SK-N-SH (cell line): ENCODE measurements at regions not wholly inside any gene's neighbourhood (a gene's known extent, or its start where the extent isn't known, plus 50 kb on each side); places are given as distances from the start of the nearest gene placed in this dataset.

ENCODE experiments used
- CHD2 ChIP-seq: fragments of 150-350 bp; IDR thresholded peaks from 2 replicates; pipeline ENCODE4 v1.6.1; 2018; ENCODE audit warnings: low read length; ENCODE audit not compliant: partially characterized antibody
- CTCF ChIP-seq: fragments of 200-600 bp; sonication (generic); IDR thresholded peaks from 2 replicates; pipeline ENCODE4 v1.6.1; 2017; ENCODE audit warnings: antibody characterized with exemption, mild to moderate bottlenecking, moderate library complexity
- EP300 ChIP-seq, 2 experiments: IDR thresholded peaks; 2 replicates each; pipeline versions ENCODE4 v1.4.0 to v1.6.1; 2012; ENCODE audit warnings: borderline replicate concordance in 1 of 2, low read depth in 1 of 2, low read length in 1 of 2
- ZBTB33 ChIP-seq: IDR thresholded peaks from 2 replicates; pipeline ENCODE4 v1.4.0; 2012; ENCODE audit warnings: low read depth, borderline replicate concordance

- TF ChIP-seq CTCF (no peak), CHD2 (no peak), ZBTB33 (no peak), EP300 (IDR thresholded peaks at IDR 0.05; ENCODE audit: borderline replicate concordance in 1 of 2, low read depth in 1 of 2, low read length in 1 of 2) (no peak)
These were observed 86.1 kb upstream of the KCNK1 start for GRCh38 chr1:233527818-233528217.
